IMR-90 (cell line): ENCODE measurements at regions not wholly inside any gene's neighbourhood (a gene's known extent, or its start where the extent isn't known, plus 50 kb on each side); places are given as distances from the start of the nearest gene placed in this dataset. TPM values are rescaled to one million over a fixed set of nuclear protein-coding genes. Genes with fewer than 3 reads are reported as not detected.

Source experiments
- microRNA-seq, 2 experiments: library from miRNA; stranded (forward) in 1 of 2; unstranded in 1 of 2; fragments of 10-50 nt in 1 of 2; fragments of <30 nt in 1 of 2; gene quantifications in 1 of 2; microRNA quantifications in 1 of 2; one replicate each; pipeline versions ENCODE3 to v1.1.0; 2013 to 2020; ENCODE audit not compliant: insufficient read depth in 1 of 2, insufficient read length in 1 of 2, unreplicated experiment in 1 of 2
- small RNA-seq, 5 experiments: library from RNA; depleted of rRNA; stranded (forward); fragments of <200 nt; gene quantifications; one replicate each; pipeline ENCODE3, GENCODE V24; 2012

Small RNAs in the stretch of these regions (microRNA-seq; reads per million reads assigned to microRNA genes)
- gene MIR4275 (ENCODE audit: unreplicated experiment), result not detected
- not detected for gene RF00019 (ENCODE audit: insufficient read depth, insufficient read length)
- gene RN7SL101P (ENCODE audit: insufficient read depth, insufficient read length), result not detected

Small RNAs in the stretch of these regions (small RNA-seq; reads per million reads assigned to genes)
- gene RF00019 (0 reads per million in 5 experiments), gene RN7SL101P (0 reads per million in 5 experiments)
